ENCODE measurements at regions not wholly inside any gene's neighbourhood (a gene's known extent, or its start where the extent isn't known, plus 50 kb on each side); places are given as distances from the start of the nearest gene placed in this dataset.

GRCh38 chr16:63896383-63897109 is 1225.3 kb downstream of the CDH11 start:
- no peak for DNase-seq (ENCODE audit: low read depth)
- TF ChIP-seq CTCF (conservative IDR thresholded peaks at IDR 0.05; ENCODE audit: control insufficient read depth, insufficient read depth, low read depth, low read length) = no peak
- no peak overlapping the region for H3K4me3 ChIP-seq (ENCODE audit: control insufficient read depth, low read depth, low read length)

- no peak for DNase-seq (ENCODE audit: low read depth)
- H3K4me3 ChIP-seq (ENCODE audit: control insufficient read depth, low read depth, low read length) = no peak overlapping the region
- no peak for TF ChIP-seq CTCF (conservative IDR thresholded peaks at IDR 0.05; ENCODE audit: control insufficient read depth, insufficient read depth, low read depth, low read length)
Observed at GRCh38 chr16:63890723-63891122, 1231.1 kb downstream of the CDH11 start.

GRCh38 chr16:63890081-63890480 is 1231.8 kb downstream of the CDH11 start:
- H3K4me3 ChIP-seq (ENCODE audit: control insufficient read depth, low read depth, low read length) = no peak overlapping the region
- TF ChIP-seq CTCF (conservative IDR thresholded peaks at IDR 0.05; ENCODE audit: control insufficient read depth, insufficient read depth, low read depth, low read length) = no peak
- DNase-seq (ENCODE audit: low read depth) = peak; percentile 31

- TF ChIP-seq CTCF (conservative IDR thresholded peaks at IDR 0.05; ENCODE audit: control insufficient read depth, insufficient read depth, low read depth, low read length) = no peak
- no peak overlapping the region for H3K4me3 ChIP-seq (ENCODE audit: control insufficient read depth, low read depth, low read length)
- DNase-seq (ENCODE audit: low read depth) = no peak
Observed at GRCh38 chr16:63883091-63883490, 1238.8 kb downstream of the CDH11 start.

- TF ChIP-seq CTCF (conservative IDR thresholded peaks at IDR 0.05; ENCODE audit: control insufficient read depth, insufficient read depth, low read depth, low read length) = no peak
- H3K4me3 ChIP-seq (ENCODE audit: control insufficient read depth, low read depth, low read length) = no peak overlapping the region
- DNase-seq (ENCODE audit: low read depth) = no peak
Observed at GRCh38 chr16:63882576-63882975, 1239.3 kb downstream of the CDH11 start.

- no peak overlapping the region for H3K4me3 ChIP-seq (ENCODE audit: control insufficient read depth, low read depth, low read length)
- DNase-seq (ENCODE audit: low read depth) = no peak
- no peak for TF ChIP-seq CTCF (conservative IDR thresholded peaks at IDR 0.05; ENCODE audit: control insufficient read depth, insufficient read depth, low read depth, low read length)
Observed at GRCh38 chr16:63880948-63881347, 1240.9 kb downstream of the CDH11 start.
